ENCODE measurements at regions not wholly inside any gene's neighbourhood (a gene's known extent, or its start where the extent isn't known, plus 50 kb on each side); places are given as distances from the start of the nearest gene placed in this dataset.

DNA sequence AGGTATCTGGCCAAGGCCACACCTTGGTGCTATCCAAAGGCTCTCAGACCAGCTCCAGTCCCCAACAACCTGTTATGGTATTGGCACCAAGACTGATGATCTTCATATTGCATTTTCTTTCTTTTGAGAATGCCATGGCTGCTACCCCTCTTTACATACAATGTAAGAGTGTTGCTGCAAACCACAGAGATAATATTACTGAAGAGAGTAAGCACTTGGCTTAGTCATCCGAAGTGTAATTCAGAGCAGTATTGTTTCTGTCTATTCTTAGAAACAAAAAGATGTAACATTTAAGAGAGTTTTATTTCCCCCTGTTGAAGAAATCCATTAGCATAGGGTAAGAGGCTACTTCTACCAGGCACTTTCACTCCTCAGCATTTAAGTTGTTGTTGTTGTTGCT, 212.5 kb downstream of the C6orf118 start:
- Histone ChIP-seq H3K9ac (ENCODE audit: insufficient read depth, low read depth, low read length) (no peak overlapping the region), H3K4me3 (replicated peaks in 1 of 3; ENCODE audit: insufficient read depth in 1 of 3, low read depth in 2 of 3, low read length in 3 of 3) (no peak overlapping the region), H3K79me2 (ENCODE audit: insufficient read depth, low read length) (no peaks in the 10 kb centered on the region), H3K36me3 (replicated peaks in 1 of 2; ENCODE audit: control insufficient read depth in 1 of 2, insufficient read depth in 2 of 2, low read length in 2 of 2) (no peaks in the 10 kb centered on the region), H4K20me1 (ENCODE audit: insufficient read depth, low read length) (no peaks in the 10 kb centered on the region), H3K9me3 (ENCODE audit: low read length) (peaks cover 96% of the 10 kb centered on the region), H3K4me1 (ENCODE audit: insufficient read depth, low read length) (no peaks in the 10 kb centered on the region), H3K27ac (ENCODE audit: extremely low read length, insufficient read depth, low read length) (no peak overlapping the region), H2AFZ (ENCODE audit: low read length) (no peak overlapping the region), H3K27me3 (ENCODE audit: control insufficient read depth in 1 of 2, insufficient read depth in 2 of 2, low read length in 2 of 2) (no peaks in the 10 kb centered on the region), H3K4me2 (ENCODE audit: low read depth, low read length) (no peak overlapping the region)
- POLR2A ChIA-PET = no interaction called here
- CTCF ChIA-PET (ENCODE audit: low intra/inter-chr PET ratio, low total read pairs) = no interaction called here
- FAIRE-seq (no peak), DNase-seq (ENCODE audit: low spot score) (no peak), ATAC-seq (no peak)
- in situ Hi-C loops (cut with HindIII; ENCODE audit: extremely low pct_ligation_motif_present, low pct_unique_long_range_greater_than_20kb) (no loop called here), intact Hi-C loops (cut with micrococcal nuclease; ENCODE audit: unreplicated experiment) (no loop called here)
- BruUV-seq (replicated peaks) = no TSS peak
- 0% methylated on average over 1 of the region's 1 CpG for WGBS (ENCODE audit: low lambda C conversion rate)
- TF ChIP-seq RARG (CRISPR knock-in tag; IDR thresholded peaks at IDR 0.05; ENCODE audit: low read depth) = no peak
- no peak for TF ChIP-seq TBL1XR1 (IDR thresholded peaks at IDR 0.05; ENCODE audit: borderline replicate concordance, low read length, partially characterized antibody)
- no peak for TF ChIP-seq ZNF839 (CRISPR knock-in tag; IDR thresholded peaks at IDR 0.05; ENCODE audit: borderline replicate concordance)
- no peak for TF ChIP-seq PCBP1 (IDR thresholded peaks at IDR 0.05; ENCODE audit: borderline replicate concordance, low read depth, low read length)
- TF ChIP-seq ZNF746 (CRISPR knock-in tag; IDR thresholded peaks at IDR 0.05) = no peak
- TF ChIP-seq, protein P1, sequence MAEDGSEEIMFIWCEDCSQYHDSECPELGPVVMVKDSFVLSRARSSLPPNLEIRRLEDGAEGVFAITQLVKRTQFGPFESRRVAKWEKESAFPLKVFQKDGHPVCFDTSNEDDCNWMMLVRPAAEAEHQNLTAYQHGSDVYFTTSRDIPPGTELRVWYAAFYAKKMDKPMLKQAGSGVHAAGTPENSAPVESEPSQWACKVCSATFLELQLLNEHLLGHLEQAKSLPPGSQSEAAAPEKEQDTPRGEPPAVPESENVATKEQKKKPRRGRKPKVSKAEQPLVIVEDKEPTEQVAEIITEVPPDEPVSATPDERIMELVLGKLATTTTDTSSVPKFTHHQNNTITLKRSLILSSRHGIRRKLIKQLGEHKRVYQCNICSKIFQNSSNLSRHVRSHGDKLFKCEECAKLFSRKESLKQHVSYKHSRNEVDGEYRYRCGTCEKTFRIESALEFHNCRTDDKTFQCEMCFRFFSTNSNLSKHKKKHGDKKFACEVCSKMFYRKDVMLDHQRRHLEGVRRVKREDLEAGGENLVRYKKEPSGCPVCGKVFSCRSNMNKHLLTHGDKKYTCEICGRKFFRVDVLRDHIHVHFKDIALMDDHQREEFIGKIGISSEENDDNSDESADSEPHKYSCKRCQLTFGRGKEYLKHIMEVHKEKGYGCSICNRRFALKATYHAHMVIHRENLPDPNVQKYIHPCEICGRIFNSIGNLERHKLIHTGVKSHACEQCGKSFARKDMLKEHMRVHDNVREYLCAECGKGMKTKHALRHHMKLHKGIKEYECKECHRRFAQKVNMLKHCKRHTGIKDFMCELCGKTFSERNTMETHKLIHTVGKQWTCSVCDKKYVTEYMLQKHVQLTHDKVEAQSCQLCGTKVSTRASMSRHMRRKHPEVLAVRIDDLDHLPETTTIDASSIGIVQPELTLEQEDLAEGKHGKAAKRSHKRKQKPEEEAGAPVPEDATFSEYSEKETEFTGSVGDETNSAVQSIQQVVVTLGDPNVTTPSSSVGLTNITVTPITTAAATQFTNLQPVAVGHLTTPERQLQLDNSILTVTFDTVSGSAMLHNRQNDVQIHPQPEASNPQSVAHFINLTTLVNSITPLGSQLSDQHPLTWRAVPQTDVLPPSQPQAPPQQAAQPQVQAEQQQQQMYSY (CRISPR knock-in tag; IDR thresholded peaks at IDR 0.05) = no peak
- no peak for TF ChIP-seq ETV6 (CRISPR knock-in tag; conservative IDR thresholded peaks at IDR 0.05)
- no peak for TF ChIP-seq CREBL2 (CRISPR knock-in tag; IDR thresholded peaks at IDR 0.05; ENCODE audit: borderline replicate concordance)
- TF ChIP-seq, protein P2, sequence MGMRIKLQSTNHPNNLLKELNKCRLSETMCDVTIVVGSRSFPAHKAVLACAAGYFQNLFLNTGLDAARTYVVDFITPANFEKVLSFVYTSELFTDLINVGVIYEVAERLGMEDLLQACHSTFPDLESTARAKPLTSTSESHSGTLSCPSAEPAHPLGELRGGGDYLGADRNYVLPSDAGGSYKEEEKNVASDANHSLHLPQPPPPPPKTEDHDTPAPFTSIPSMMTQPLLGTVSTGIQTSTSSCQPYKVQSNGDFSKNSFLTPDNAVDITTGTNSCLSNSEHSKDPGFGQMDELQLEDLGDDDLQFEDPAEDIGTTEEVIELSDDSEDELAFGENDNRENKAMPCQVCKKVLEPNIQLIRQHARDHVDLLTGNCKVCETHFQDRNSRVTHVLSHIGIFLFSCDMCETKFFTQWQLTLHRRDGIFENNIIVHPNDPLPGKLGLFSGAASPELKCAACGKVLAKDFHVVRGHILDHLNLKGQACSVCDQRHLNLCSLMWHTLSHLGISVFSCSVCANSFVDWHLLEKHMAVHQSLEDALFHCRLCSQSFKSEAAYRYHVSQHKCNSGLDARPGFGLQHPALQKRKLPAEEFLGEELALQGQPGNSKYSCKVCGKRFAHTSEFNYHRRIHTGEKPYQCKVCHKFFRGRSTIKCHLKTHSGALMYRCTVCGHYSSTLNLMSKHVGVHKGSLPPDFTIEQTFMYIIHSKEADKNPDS (CRISPR knock-in tag; IDR thresholded peaks at IDR 0.05) = no peak
- TF ChIP-seq POLR2A (IDR thresholded peaks at IDR 0.05; ENCODE audit: insufficient read depth in 1 of 2, low read depth in 2 of 2, low read length in 2 of 2) = no peak

Data from HepG2 (cell line).